GM12864 (cell line): ENCODE measurements at regions not wholly inside any gene's neighbourhood (a gene's known extent, or its start where the extent isn't known, plus 50 kb on each side); places are given as distances from the start of the nearest gene placed in this dataset.

Experiments
- DNase-seq: peaks from one replicate; pipeline ENCODE4 v3.0.0-alpha.2; 2011; ENCODE audit warnings: low read depth
- H3K4me3 ChIP-seq: 2 replicates; pipeline ENCODE4 v1.5.1; 2011; ENCODE audit warnings: mild to moderate bottlenecking, low read depth, low read length, control low read depth
- TF ChIP-seq, protein P1 (sequence below): IDR thresholded peaks from 2 replicates; pipeline ENCODE4 v1.5.1; 2011; ENCODE audit warnings: low read depth, mild to moderate bottlenecking, moderate library complexity, low read length, control low read depth, inconsistent platforms; ENCODE audit errors: missing control alignments

DNA sequence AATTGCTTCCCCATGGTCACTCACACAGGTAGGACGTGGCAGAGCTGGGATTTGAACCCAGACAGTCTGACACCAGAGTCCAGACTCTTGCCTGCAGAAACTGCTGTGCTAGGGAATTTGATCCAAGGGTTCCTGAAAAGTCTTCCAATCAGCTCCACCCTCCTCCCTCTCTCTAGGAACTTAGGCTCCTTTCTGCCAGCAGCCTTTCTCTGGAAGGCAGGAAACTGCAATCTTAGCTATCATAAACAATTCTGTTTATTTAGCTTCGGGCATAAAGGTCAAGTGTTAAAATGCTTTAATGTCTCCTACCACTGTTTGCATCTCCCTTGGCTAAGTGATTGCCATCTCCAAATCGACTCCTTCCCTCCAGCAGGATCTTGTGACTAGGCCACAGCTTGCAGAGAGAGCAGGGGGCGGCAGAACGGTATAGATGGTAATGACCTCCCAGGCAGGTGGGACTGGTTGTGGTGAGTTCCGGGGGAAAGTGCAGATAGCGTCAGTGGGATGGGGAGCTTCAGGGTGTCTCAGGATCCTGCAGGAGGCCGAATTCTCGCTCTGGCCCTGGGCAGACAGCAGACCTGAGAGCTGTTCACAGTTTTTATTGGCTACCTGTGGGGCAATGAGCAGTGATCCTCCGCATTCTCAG is 882.4 kb upstream of the EEF2KMT start:
- no peak overlapping the region for H3K4me3 ChIP-seq
- DNase-seq, result no peak
- TF ChIP-seq, protein P1, sequence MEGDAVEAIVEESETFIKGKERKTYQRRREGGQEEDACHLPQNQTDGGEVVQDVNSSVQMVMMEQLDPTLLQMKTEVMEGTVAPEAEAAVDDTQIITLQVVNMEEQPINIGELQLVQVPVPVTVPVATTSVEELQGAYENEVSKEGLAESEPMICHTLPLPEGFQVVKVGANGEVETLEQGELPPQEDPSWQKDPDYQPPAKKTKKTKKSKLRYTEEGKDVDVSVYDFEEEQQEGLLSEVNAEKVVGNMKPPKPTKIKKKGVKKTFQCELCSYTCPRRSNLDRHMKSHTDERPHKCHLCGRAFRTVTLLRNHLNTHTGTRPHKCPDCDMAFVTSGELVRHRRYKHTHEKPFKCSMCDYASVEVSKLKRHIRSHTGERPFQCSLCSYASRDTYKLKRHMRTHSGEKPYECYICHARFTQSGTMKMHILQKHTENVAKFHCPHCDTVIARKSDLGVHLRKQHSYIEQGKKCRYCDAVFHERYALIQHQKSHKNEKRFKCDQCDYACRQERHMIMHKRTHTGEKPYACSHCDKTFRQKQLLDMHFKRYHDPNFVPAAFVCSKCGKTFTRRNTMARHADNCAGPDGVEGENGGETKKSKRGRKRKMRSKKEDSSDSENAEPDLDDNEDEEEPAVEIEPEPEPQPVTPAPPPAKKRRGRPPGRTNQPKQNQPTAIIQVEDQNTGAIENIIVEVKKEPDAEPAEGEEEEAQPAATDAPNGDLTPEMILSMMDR, result no peak

DNA sequence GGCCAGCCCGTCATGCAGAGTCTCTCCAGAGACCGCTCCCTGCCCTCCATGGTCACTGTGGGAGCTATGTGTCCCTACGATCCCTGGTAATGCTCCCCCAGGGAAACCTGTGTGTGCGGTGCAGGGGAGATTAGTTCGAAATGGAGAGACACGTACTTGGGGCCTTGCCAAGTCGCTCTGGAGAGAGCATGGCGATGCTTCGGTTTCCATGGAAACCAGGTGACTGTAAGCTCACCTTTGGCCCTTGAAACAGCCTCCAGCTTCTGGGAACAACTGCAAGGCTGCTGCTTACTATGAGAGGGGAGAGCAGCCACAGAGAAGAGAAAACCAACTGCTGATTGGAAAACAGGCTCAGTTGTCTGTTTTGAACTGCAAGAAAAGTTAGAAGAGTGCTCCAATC is 879.7 kb upstream of the EEF2KMT start:
- no peak overlapping the region for H3K4me3 ChIP-seq
- DNase-seq, result no peak
- TF ChIP-seq, protein P1, result no peak

DNA sequence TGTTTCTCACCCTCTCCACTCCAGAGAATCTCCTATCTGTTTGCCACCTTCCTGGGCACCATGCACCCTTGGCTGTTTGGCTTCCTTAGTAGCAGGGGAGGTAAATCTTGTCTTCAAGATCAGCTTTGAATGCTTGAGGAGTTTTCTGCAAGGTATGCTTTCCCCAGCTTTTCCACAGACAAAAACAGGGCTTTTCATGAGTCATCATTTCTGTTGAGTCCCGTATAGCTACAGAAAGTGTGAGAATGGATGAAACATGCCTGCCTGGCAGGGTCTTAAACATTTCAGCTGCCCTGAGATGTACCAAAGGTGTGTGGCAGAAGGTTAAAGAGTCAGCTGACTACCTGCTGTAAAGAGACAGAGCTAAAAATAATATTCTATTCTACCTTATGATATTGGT is 875.2 kb upstream of the EEF2KMT start:
- no peak for DNase-seq
- TF ChIP-seq, protein P1, result no peak
- H3K4me3 ChIP-seq, result no peak overlapping the region

GRCh38 chr16:5971924-5972323 is 874.3 kb upstream of the EEF2KMT start:
- TF ChIP-seq, protein P1, result no peak
- no peak overlapping the region for H3K4me3 ChIP-seq
- DNase-seq, result no peak

DNA sequence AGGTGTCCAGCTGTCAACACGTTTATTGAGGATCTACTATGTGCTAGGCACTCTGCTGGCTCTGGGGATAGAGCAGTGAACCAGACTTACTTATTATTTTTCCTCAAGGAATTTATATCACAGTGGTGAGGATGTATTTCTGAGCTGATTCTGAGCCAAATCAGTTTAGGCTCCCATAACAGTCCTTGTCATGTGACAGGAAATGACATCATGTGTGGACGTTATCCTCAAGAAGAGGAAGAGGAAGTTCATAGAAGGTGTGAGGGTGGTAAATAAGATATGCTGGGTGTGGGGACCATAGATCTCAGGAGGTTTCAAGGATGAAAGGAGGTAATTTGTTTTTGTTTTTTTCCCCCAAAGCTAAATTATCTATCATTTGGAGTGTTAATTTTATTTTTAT is 873.5 kb upstream of the EEF2KMT start:
- TF ChIP-seq, protein P1, result no peak
- no peak for DNase-seq

GRCh38 chr16:5966004-5966403 is 868.4 kb upstream of the EEF2KMT start:
- no peak for DNase-seq
- TF ChIP-seq, protein P1, result no peak
- H3K4me3 ChIP-seq, result no peak overlapping the region

More for the DNA sequence above, 873.5 kb upstream of the EEF2KMT start:
- no peak overlapping the region for H3K4me3 ChIP-seq

DNA sequence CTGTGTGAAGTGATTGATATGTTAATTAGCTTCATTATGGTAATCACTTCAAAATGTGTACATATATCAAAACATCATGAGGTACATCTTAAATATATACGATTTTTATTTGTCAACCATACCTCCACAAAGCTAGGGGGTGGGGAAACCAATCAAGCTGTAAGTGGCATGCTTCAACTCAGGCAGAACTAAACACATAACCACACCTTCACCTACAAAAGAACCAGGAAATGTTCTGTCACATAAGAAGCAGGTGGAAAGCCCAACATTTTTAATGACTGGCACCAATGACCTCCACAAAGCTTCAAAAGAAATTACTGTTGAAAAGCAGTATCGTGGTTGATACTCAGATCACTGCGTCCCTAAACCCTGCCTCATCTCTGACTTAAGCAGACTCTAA is 867.7 kb upstream of the EEF2KMT start:
- TF ChIP-seq, protein P1, result no peak
- H3K4me3 ChIP-seq, result no peak overlapping the region
- DNase-seq, result no peak
